GM18951 (cell line): ENCODE measurements at regions not wholly inside any gene's neighbourhood (a gene's known extent, or its start where the extent isn't known, plus 50 kb on each side); places are given as distances from the start of the nearest gene placed in this dataset.

ENCODE experiments used
- POLR2A ChIP-seq: IDR thresholded peaks from 4 replicates; pipeline ENCODE4 v1.6.1; 2011; ENCODE audit warnings: mild to moderate bottlenecking; ENCODE audit not compliant: insufficient read length, insufficient read depth; ENCODE audit errors: extremely low read depth
- in situ Hi-C: fragments of 300-500 bp; cut with MboI; formaldehyde crosslinking; loops from one replicate; pipeline ENCODE4 v1.12.0; 2022; ENCODE audit warnings: low sequenced_read_pairs, mixed read lengths, inconsistent platforms; ENCODE audit not compliant: unreplicated experiment

GRCh38 chr13:76127922-76128321 is 491.8 kb downstream of the LMO7 start:
- TF ChIP-seq POLR2A, result no peak
- in situ Hi-C loops, result no loop called here

- in situ Hi-C loops, result no loop called here
Observed at GRCh38 chr13:76123548-76123947, 487.4 kb downstream of the LMO7 start.

GRCh38 chr13:76116751-76117360 is 480.7 kb downstream of the LMO7 start:
- in situ Hi-C loops, result no loop called here
- TF ChIP-seq POLR2A, result no peak

More at GRCh38 chr13:76123548-76123947, 487.4 kb downstream of the LMO7 start:
- no peak for TF ChIP-seq POLR2A

- no peak for TF ChIP-seq POLR2A
- in situ Hi-C loops, result no loop called here
Observed at GRCh38 chr13:76106763-76107162, 470.6 kb downstream of the LMO7 start.

- TF ChIP-seq POLR2A, result no peak
- in situ Hi-C loops, result no loop called here
Observed at GRCh38 chr13:76094645-76095044, 458.5 kb downstream of the LMO7 start.

- no peak for TF ChIP-seq POLR2A
- in situ Hi-C loops, result no loop called here
Observed at GRCh38 chr13:76091076-76091475, 454.9 kb downstream of the LMO7 start.

GRCh38 chr13:76086729-76087128 is 450.6 kb downstream of the LMO7 start:
- in situ Hi-C loops, result no loop called here
- no peak for TF ChIP-seq POLR2A

GRCh38 chr13:76067850-76068249 is 431.7 kb downstream of the LMO7 start:
- TF ChIP-seq POLR2A, result no peak
- in situ Hi-C loops, result no loop called here

GRCh38 chr13:76053181-76053580 is 417.1 kb downstream of the LMO7 start:
- in situ Hi-C loops, result no loop called here
- TF ChIP-seq POLR2A, result no peak

- in situ Hi-C loops, result no loop called here
- no peak for TF ChIP-seq POLR2A
Observed at GRCh38 chr13:76049376-76049746, 413.2 kb downstream of the LMO7 start.

GRCh38 chr13:76048675-76049375 is 412.7 kb downstream of the LMO7 start:
- no peak for TF ChIP-seq POLR2A
- in situ Hi-C loops, result no loop called here

GRCh38 chr13:76048131-76048530 is 412.0 kb downstream of the LMO7 start:
- in situ Hi-C loops, result no loop called here
- TF ChIP-seq POLR2A, result no peak

GRCh38 chr13:76043874-76044273 is 407.7 kb downstream of the LMO7 start:
- TF ChIP-seq POLR2A, result no peak
- in situ Hi-C loops, result no loop called here
